ENCODE measurements at regions not wholly inside any gene's neighbourhood (a gene's known extent, or its start where the extent isn't known, plus 50 kb on each side); places are given as distances from the start of the nearest gene placed in this dataset.

- Mint-ChIP-seq H3K4me3 (no peak overlapping the region), H3K9me3 (no peaks in the 10 kb centered on the region), H3K4me1 (no peaks in the 10 kb centered on the region), H3K27me3 (peaks cover 14% of the 10 kb centered on the region), H3K27ac (no peak overlapping the region), H3K36me3 (ENCODE audit: low read depth) (no peaks in the 10 kb centered on the region)
- no peak for ATAC-seq (replicated peaks)
Observed at GRCh38 chr6:29999416-29999815, 57.1 kb downstream of the HLA-A start.

- Mint-ChIP-seq H3K4me1 (no peaks in the 10 kb centered on the region), H3K27me3 (peaks cover 17% of the 10 kb centered on the region), H3K4me3 (no peak overlapping the region), H3K27ac (no peak overlapping the region), H3K36me3 (ENCODE audit: low read depth) (no peaks in the 10 kb centered on the region), H3K9me3 (no peaks in the 10 kb centered on the region)
- ATAC-seq (replicated peaks): no peak
Observed at GRCh38 chr6:30000156-30000791, 57.9 kb downstream of the HLA-A start.

GRCh38 chr6:30002871-30003270 is 58.2 kb upstream of the POLR1H start:
- no peaks in the 10 kb centered on the region for H3K4me1 Mint-ChIP-seq
- no peak overlapping the region for H3K27ac Mint-ChIP-seq
- H3K36me3 Mint-ChIP-seq (ENCODE audit: low read depth): peaks cover 5% of the 10 kb centered on the region
- H3K9me3 Mint-ChIP-seq: no peaks in the 10 kb centered on the region
- no peak for ATAC-seq (replicated peaks)
- no peak overlapping the region for H3K4me3 Mint-ChIP-seq
- peaks cover 25% of the 10 kb centered on the region for H3K27me3 Mint-ChIP-seq

- Mint-ChIP-seq H3K4me1 (no peaks in the 10 kb centered on the region), H3K9me3 (no peaks in the 10 kb centered on the region), H3K36me3 (ENCODE audit: low read depth) (peaks cover 16% of the 10 kb centered on the region), H3K4me3 (peak overlapping the region; percentile 76), H3K27me3 (peaks cover 17% of the 10 kb centered on the region), H3K27ac (no peak overlapping the region)
- no peak for ATAC-seq (replicated peaks)
Observed at GRCh38 chr6:30005482-30005881, 55.6 kb upstream of the POLR1H start.

GRCh38 chr6:30006170-30007131 is 54.6 kb upstream of the POLR1H start:
- H3K4me3 Mint-ChIP-seq: peak overlapping the region; percentile 76

GRCh38 chr6:30007132-30007764 is 53.8 kb upstream of the POLR1H start:
- Mint-ChIP-seq H3K4me1 (no peaks in the 10 kb centered on the region), H3K4me3 (peak overlapping the region; percentile 76), H3K9me3 (no peaks in the 10 kb centered on the region), H3K36me3 (ENCODE audit: low read depth) (peaks cover 25% of the 10 kb centered on the region), H3K27ac (no peak overlapping the region), H3K27me3 (peaks cover 17% of the 10 kb centered on the region)
- ATAC-seq (replicated peaks): peak; percentile 64

More at GRCh38 chr6:30006170-30007131, 54.6 kb upstream of the POLR1H start:
- ATAC-seq (replicated peaks): peak; percentile 60
- H3K36me3 Mint-ChIP-seq (ENCODE audit: low read depth): peaks cover 25% of the 10 kb centered on the region
- H3K27ac Mint-ChIP-seq: peak overlapping the region; percentile 72
- H3K9me3 Mint-ChIP-seq: no peaks in the 10 kb centered on the region
- no peaks in the 10 kb centered on the region for H3K4me1 Mint-ChIP-seq
- H3K27me3 Mint-ChIP-seq: peaks cover 17% of the 10 kb centered on the region

GRCh38 chr6:30009113-30009512 is 52.0 kb upstream of the POLR1H start:
- no peaks in the 10 kb centered on the region for H3K9me3 Mint-ChIP-seq
- ATAC-seq (replicated peaks): no peak
- H3K36me3 Mint-ChIP-seq (ENCODE audit: low read depth): peaks cover 31% of the 10 kb centered on the region
- H3K27me3 Mint-ChIP-seq: peaks cover 17% of the 10 kb centered on the region
- no peak overlapping the region for H3K27ac Mint-ChIP-seq
- H3K4me1 Mint-ChIP-seq: no peaks in the 10 kb centered on the region
- H3K4me3 Mint-ChIP-seq: no peak overlapping the region
